Upper lobe of left lung (tissue), 6 donors: ENCODE measurements at regions not wholly inside any gene's neighbourhood (a gene's known extent, or its start where the extent isn't known, plus 50 kb on each side); places are given as distances from the start of the nearest gene placed in this dataset.
A peak's percentile ranks its signal among the peaks of the same experiment; 100 is the strongest.

Experiments
- ATAC-seq, 2 donors: fragments of 200-7000 bp; cut with Tn5 transposase; one replicate each; pipeline ENCODE4 v1.9.1; 2022; ENCODE audit warnings: mild to moderate bottlenecking in 2 of 2, moderate library complexity in 2 of 2; ENCODE audit not compliant: low FRiP score in 2 of 2
- DNase-seq, 2 donors: peaks; one replicate each; pipeline ENCODE4 v3.0.0-alpha.2; 2019 to 2020
- H3K27ac ChIP-seq, 4 donors: fragments of 200-600 bp; sonication (generic); one replicate each; pipeline ENCODE4 v1.5.1; 2016 to 2019
- H3K27me3 ChIP-seq, 4 donors: fragments of 200-600 bp; sonication (generic); one replicate each; pipeline ENCODE4 v1.5.1; 2017 to 2019
- H3K36me3 ChIP-seq, 4 donors: fragments of 200-600 bp; sonication (generic); one replicate each; pipeline ENCODE4 v1.5.1; 2016 to 2019
- H3K4me1 ChIP-seq, 4 donors: fragments of 200-600 bp; sonication (generic); one replicate each; pipeline ENCODE4 v1.5.1; 2018 to 2019
- H3K4me3 ChIP-seq, 4 donors: fragments of 200-600 bp; sonication (generic); one replicate each; pipeline ENCODE4 v1.5.1; 2017 to 2019; ENCODE audit warnings: mild to moderate bottlenecking in 2 of 4, moderate library complexity in 1 of 4
- H3K9me3 ChIP-seq, 4 donors: fragments of 200-600 bp; sonication (generic); one replicate each; pipeline ENCODE4 v1.5.1; 2018 to 2019
- CTCF ChIP-seq, 6 experiments: fragments of 450-650 bp in 4 of 6; fragments of 200-600 bp in 2 of 6; sonication (generic) in 2 of 6; IDR thresholded peaks; one replicate each; pipeline ENCODE4 v1.5.1; 2016 to 2019; ENCODE audit warnings: antibody characterized with exemption in 6 of 6
- EP300 ChIP-seq, 4 donors: sonication (generic); formaldehyde crosslinking; IDR thresholded peaks; one replicate each; pipeline ENCODE4 v1.5.1; 2017; ENCODE audit warnings: antibody characterized with exemption in 4 of 4, control low read depth in 2 of 4
- POLR2A ChIP-seq, 4 donors: fragments of 450-650 bp; IDR thresholded peaks; one replicate each; pipeline ENCODE4 v1.5.1; 2016 to 2017; ENCODE audit warnings: antibody characterized with exemption in 4 of 4, mild to moderate bottlenecking in 2 of 4
- POLR2AphosphoS5 ChIP-seq, 2 donors: sonication (generic); formaldehyde crosslinking; IDR thresholded peaks; one replicate each; pipeline ENCODE4 v1.5.1; 2017; ENCODE audit warnings: antibody characterized with exemption in 2 of 2
- WGBS, 2 donors: methylation state at CpG; one replicate each; pipeline ENCODE4 v1.1.5; 2017 to 2018; 5-methylcytosine and 5-hydroxymethylcytosine counted together
- donor health status: DM: no; HTN: no; CAD: no; lungs with moderate emphysema.
- donor health status: DM: no; HTN: yes; CAD: no; lungs with severe emphysema.

- H3K27ac ChIP-seq = peak overlapping the region in 2 of 4 donors; percentile 7 to 42
- ATAC-seq = peak in 1 of 2 donors; percentile 84
- H3K4me3 ChIP-seq = no peak overlapping the region
- H3K27me3 ChIP-seq = no peaks in the 10 kb centered on the region
- H3K4me1 ChIP-seq = peaks cover 8 to 13% (median 11%) of the 10 kb centered on the region in 4 donors
- TF ChIP-seq POLR2A (IDR thresholded peaks at IDR 0.05) (no peak), POLR2AphosphoS5 (IDR thresholded peaks at IDR 0.05) (no peak), EP300 (IDR thresholded peaks at IDR 0.05) (no peak), CTCF (IDR thresholded peaks at IDR 0.05) (no peak)
- WGBS, 2 donors = 27 to 43% methylated on average over 3 of the region's 3 CpGs
- no peaks in the 10 kb centered on the region for H3K9me3 ChIP-seq
- no peak for DNase-seq
- H3K36me3 ChIP-seq = no peaks in the 10 kb centered on the region
Observed at GRCh38 chr7:138258197-138258559, 181.9 kb downstream of the AKR1D1 start.

GRCh38 chr7:138259675-138260074 is 183.4 kb downstream of the AKR1D1 start:
- no peak for DNase-seq
- Histone ChIP-seq H3K9me3 (no peaks in the 10 kb centered on the region), H3K4me3 (no peak overlapping the region), H3K36me3 (no peaks in the 10 kb centered on the region), H3K4me1 (peaks cover 8 to 13% (median 11%) of the 10 kb centered on the region in 4 donors), H3K27me3 (no peaks in the 10 kb centered on the region), H3K27ac (no peak overlapping the region)
- WGBS, 2 donors = 78 to 83% methylated on average over 3 of the region's 3 CpGs
- no peak for ATAC-seq
- TF ChIP-seq EP300 (IDR thresholded peaks at IDR 0.05) (no peak), CTCF (IDR thresholded peaks at IDR 0.05) (no peak)

GRCh38 chr7:138267934-138268333 is 191.7 kb downstream of the AKR1D1 start:
- no peaks in the 10 kb centered on the region for H3K36me3 ChIP-seq

GRCh38 chr7:138276891-138277290 is 183.2 kb upstream of the TRIM24 start:
- TF ChIP-seq POLR2AphosphoS5 (IDR thresholded peaks at IDR 0.05) (no peak), CTCF (IDR thresholded peaks at IDR 0.05) (no peak), POLR2A (IDR thresholded peaks at IDR 0.05) (no peak), EP300 (IDR thresholded peaks at IDR 0.05) (no peak)
- no peak for ATAC-seq
- no peaks in the 10 kb centered on the region for H3K27me3 ChIP-seq

More at GRCh38 chr7:138267934-138268333, 191.7 kb downstream of the AKR1D1 start:
- Histone ChIP-seq H3K27ac (no peak overlapping the region), H3K9me3 (no peaks in the 10 kb centered on the region), H3K27me3 (no peaks in the 10 kb centered on the region), H3K4me3 (no peak overlapping the region), H3K4me1 (no peaks in the 10 kb centered on the region)
- no peak for DNase-seq
- WGBS, 2 donors = 91 to 96% methylated on average over 3 to 6 of the region's 6 CpGs
- no peak for TF ChIP-seq CTCF (IDR thresholded peaks at IDR 0.05)
- no peak for ATAC-seq

GRCh38 chr7:138278601-138279000 is 181.5 kb upstream of the TRIM24 start:
- Histone ChIP-seq H3K27me3 (no peaks in the 10 kb centered on the region), H3K36me3 (no peaks in the 10 kb centered on the region), H3K4me3 (no peak overlapping the region), H3K4me1 (no peaks in the 10 kb centered on the region), H3K27ac (no peak overlapping the region), H3K9me3 (no peaks in the 10 kb centered on the region)
- WGBS, 2 donors = 89 to 90% methylated on average over 2 of the region's 2 CpGs
- ATAC-seq (no peak), DNase-seq (no peak)
- TF ChIP-seq POLR2A (IDR thresholded peaks at IDR 0.05) (no peak), EP300 (IDR thresholded peaks at IDR 0.05) (no peak), POLR2AphosphoS5 (IDR thresholded peaks at IDR 0.05) (no peak), CTCF (IDR thresholded peaks at IDR 0.05) (no peak)

More at GRCh38 chr7:138276891-138277290, 183.2 kb upstream of the TRIM24 start:
- no peak for DNase-seq
- H3K36me3 ChIP-seq = no peaks in the 10 kb centered on the region
- H3K27ac ChIP-seq = no peak overlapping the region
- H3K9me3 ChIP-seq = no peaks in the 10 kb centered on the region
- H3K4me3 ChIP-seq = no peak overlapping the region
- H3K4me1 ChIP-seq = no peaks in the 10 kb centered on the region
